ENCODE measurements at regions not wholly inside any gene's neighbourhood (a gene's known extent, or its start where the extent isn't known, plus 50 kb on each side); places are given as distances from the start of the nearest gene placed in this dataset.

GRCh38 chr2:20145497-20146193, 79.3 kb downstream of the SDC1 start (continued):
- TF ChIP-seq CTCF (IDR thresholded peaks at IDR 0.05 in 2 of 3, conservative IDR thresholded peaks at IDR 0.05 in 1 of 3; ENCODE audit: insufficient read depth in 2 of 3, low read depth in 1 of 3, low read length in 3 of 3), result no peak
- no peak for TF ChIP-seq RBM22 (IDR thresholded peaks at IDR 0.05; ENCODE audit: low read depth, low read length, poor library complexity, severe bottlenecking)
- peak; percentile 91 for TF ChIP-seq L3MBTL2 (IDR thresholded peaks at IDR 0.05)
- no peak for TF ChIP-seq TOE1 (IDR thresholded peaks at IDR 0.05; ENCODE audit: borderline replicate concordance)
- no peak for TF ChIP-seq TOE1 (CRISPR knock-in tag; IDR thresholded peaks at IDR 0.05; ENCODE audit: borderline replicate concordance, low read depth)
- peak; percentile 27; the same call in 1 of the 2 replicates for TF ChIP-seq SPI1 (IDR thresholded peaks at IDR 0.05; ENCODE audit: borderline replicate concordance, low read depth, low read length)
- TF ChIP-seq THAP12 (CRISPR knock-in tag; IDR thresholded peaks at IDR 0.05), result no peak
- no peak for TF ChIP-seq RB1 (IDR thresholded peaks at IDR 0.05; ENCODE audit: low read depth)
- no peak for TF ChIP-seq ZNF707 (CRISPR knock-in tag; conservative IDR thresholded peaks at IDR 0.05)
- no peak for TF ChIP-seq PTTG1 (tag; IDR thresholded peaks at IDR 0.05; ENCODE audit: low read depth)
- TF ChIP-seq, protein P1, sequence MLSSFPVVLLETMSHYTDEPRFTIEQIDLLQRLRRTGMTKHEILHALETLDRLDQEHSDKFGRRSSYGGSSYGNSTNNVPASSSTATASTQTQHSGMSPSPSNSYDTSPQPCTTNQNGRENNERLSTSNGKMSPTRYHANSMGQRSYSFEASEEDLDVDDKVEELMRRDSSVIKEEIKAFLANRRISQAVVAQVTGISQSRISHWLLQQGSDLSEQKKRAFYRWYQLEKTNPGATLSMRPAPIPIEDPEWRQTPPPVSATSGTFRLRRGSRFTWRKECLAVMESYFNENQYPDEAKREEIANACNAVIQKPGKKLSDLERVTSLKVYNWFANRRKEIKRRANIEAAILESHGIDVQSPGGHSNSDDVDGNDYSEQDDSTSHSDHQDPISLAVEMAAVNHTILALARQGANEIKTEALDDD (IDR thresholded peaks at IDR 0.05), result no peak
- TF ChIP-seq, protein P2, sequence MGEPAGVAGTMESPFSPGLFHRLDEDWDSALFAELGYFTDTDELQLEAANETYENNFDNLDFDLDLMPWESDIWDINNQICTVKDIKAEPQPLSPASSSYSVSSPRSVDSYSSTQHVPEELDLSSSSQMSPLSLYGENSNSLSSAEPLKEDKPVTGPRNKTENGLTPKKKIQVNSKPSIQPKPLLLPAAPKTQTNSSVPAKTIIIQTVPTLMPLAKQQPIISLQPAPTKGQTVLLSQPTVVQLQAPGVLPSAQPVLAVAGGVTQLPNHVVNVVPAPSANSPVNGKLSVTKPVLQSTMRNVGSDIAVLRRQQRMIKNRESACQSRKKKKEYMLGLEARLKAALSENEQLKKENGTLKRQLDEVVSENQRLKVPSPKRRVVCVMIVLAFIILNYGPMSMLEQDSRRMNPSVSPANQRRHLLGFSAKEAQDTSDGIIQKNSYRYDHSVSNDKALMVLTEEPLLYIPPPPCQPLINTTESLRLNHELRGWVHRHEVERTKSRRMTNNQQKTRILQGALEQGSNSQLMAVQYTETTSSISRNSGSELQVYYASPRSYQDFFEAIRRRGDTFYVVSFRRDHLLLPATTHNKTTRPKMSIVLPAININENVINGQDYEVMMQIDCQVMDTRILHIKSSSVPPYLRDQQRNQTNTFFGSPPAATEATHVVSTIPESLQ (CRISPR knock-in tag; IDR thresholded peaks at IDR 0.05), result no peak
- TF ChIP-seq TCF3 (CRISPR knock-in tag; IDR thresholded peaks at IDR 0.05), result no peak
- TF ChIP-seq ZNF3 (CRISPR knock-in tag; IDR thresholded peaks at IDR 0.05), result no peak
- TF ChIP-seq IRF2 (CRISPR knock-in tag; IDR thresholded peaks at IDR 0.05), result no peak
- TF ChIP-seq ZNF324 (CRISPR knock-in tag; IDR thresholded peaks at IDR 0.05), result no peak
- TF ChIP-seq KHSRP (IDR thresholded peaks at IDR 0.05), result no peak
- TF ChIP-seq ZNF780A (CRISPR knock-in tag; IDR thresholded peaks at IDR 0.05), result no peak
- no peak for TF ChIP-seq ZNF316 (IDR thresholded peaks at IDR 0.05)
- no peak for TF ChIP-seq HMG20A (CRISPR knock-in tag; conservative IDR thresholded peaks at IDR 0.05)
- 0 out of 2 replicates have a peak, but pooled peaks have one; percentile 30 for TF ChIP-seq STAG1 (CRISPR knock-in tag; IDR thresholded peaks at IDR 0.05; ENCODE audit: borderline replicate concordance)
- TF ChIP-seq TAF7 (tag; IDR thresholded peaks at IDR 0.05), result no peak
- no peak for TF ChIP-seq SAP30 (IDR thresholded peaks at IDR 0.05; ENCODE audit: borderline replicate concordance, insufficient read depth, low read depth, low read length, poor library complexity, severe bottlenecking)

All from K562 (cell line).